ENCODE measurements at regions not wholly inside any gene's neighbourhood (a gene's known extent, or its start where the extent isn't known, plus 50 kb on each side); places are given as distances from the start of the nearest gene placed in this dataset.

DNA sequence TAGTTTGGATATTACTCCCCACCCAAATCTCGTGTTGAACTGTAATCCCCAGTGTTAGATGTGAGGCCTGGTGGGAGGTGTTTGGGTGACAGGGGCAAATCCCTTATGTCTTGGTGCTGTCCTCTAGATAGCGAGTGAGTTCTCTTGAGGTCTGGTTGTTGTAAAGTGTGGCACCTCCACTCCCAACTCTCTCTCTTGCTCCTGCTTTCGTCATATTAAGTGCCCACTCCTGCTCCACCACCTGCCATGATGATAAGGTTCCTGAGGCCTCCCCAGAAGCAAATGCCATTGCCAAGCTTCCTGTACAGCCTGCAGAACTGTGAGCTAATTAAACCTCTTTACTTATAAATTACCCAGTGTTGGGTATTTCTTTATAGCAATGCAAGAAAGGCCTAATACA lies 944.3 kb downstream of the ADGRL3 start:
- Histone ChIP-seq H2AFZ (ENCODE audit: control insufficient read depth, low read length) (no peak overlapping the region), H3K9me1 (ENCODE audit: control insufficient read depth, extremely low read depth, insufficient read depth, low read length) (no peaks in the 10 kb centered on the region), H3K27ac (ENCODE audit: control insufficient read depth, insufficient read depth, low read length) (no peak overlapping the region), H3K4me3 (ENCODE audit: control insufficient read depth in 2 of 3, extremely low read depth in 1 of 3, insufficient read depth in 2 of 3, low read depth in 1 of 3, low read length in 3 of 3) (no peak overlapping the region), H3K79me2 (ENCODE audit: control insufficient read depth, insufficient read depth, low read length) (no peaks in the 10 kb centered on the region), H3K4me1 (ENCODE audit: control insufficient read depth, extremely low read depth, insufficient read depth, low read length) (no peaks in the 10 kb centered on the region), H3K27me3 (ENCODE audit: control insufficient read depth, extremely low read depth, insufficient read depth, low read length) (no peaks in the 10 kb centered on the region), H3K4me2 (ENCODE audit: control insufficient read depth, extremely low read depth, insufficient read depth, low read depth, low read length) (no peak overlapping the region), H4K20me1 (ENCODE audit: control insufficient read depth, extremely low read depth, insufficient read depth, low read length) (no peaks in the 10 kb centered on the region), H3K36me3 (ENCODE audit: control insufficient read depth in 2 of 2, extremely low read depth in 1 of 2, insufficient read depth in 2 of 2, low read length in 2 of 2) (no peaks in the 10 kb centered on the region), H3K9ac (ENCODE audit: control insufficient read depth, extremely low read depth, insufficient read depth, low read length) (no peak overlapping the region), H3K9me3 (ENCODE audit: control insufficient read depth, low read depth, low read length) (no peaks in the 10 kb centered on the region)
- DNase-seq (ENCODE audit: low read depth, low spot score) (no peak), FAIRE-seq (no peak)
- TF ChIP-seq, protein P1, sequence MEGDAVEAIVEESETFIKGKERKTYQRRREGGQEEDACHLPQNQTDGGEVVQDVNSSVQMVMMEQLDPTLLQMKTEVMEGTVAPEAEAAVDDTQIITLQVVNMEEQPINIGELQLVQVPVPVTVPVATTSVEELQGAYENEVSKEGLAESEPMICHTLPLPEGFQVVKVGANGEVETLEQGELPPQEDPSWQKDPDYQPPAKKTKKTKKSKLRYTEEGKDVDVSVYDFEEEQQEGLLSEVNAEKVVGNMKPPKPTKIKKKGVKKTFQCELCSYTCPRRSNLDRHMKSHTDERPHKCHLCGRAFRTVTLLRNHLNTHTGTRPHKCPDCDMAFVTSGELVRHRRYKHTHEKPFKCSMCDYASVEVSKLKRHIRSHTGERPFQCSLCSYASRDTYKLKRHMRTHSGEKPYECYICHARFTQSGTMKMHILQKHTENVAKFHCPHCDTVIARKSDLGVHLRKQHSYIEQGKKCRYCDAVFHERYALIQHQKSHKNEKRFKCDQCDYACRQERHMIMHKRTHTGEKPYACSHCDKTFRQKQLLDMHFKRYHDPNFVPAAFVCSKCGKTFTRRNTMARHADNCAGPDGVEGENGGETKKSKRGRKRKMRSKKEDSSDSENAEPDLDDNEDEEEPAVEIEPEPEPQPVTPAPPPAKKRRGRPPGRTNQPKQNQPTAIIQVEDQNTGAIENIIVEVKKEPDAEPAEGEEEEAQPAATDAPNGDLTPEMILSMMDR (optimal IDR thresholded peaks at IDR 0.05 in 1 of 3, IDR thresholded peaks at IDR 0.05 in 1 of 3, conservative IDR thresholded peaks at IDR 0.05 in 1 of 3; ENCODE audit: extremely low read depth in 1 of 3, insufficient read depth in 2 of 3, low read length in 3 of 3) = no peak
- TF ChIP-seq EZH2 (IDR thresholded peaks at IDR 0.05; ENCODE audit: low read length) = no peak
- dilution Hi-C loops (cut with MboI; ENCODE audit: extremely low pct_ligation_motif_present, low sequenced_read_pairs) = no loop called here

DNA sequence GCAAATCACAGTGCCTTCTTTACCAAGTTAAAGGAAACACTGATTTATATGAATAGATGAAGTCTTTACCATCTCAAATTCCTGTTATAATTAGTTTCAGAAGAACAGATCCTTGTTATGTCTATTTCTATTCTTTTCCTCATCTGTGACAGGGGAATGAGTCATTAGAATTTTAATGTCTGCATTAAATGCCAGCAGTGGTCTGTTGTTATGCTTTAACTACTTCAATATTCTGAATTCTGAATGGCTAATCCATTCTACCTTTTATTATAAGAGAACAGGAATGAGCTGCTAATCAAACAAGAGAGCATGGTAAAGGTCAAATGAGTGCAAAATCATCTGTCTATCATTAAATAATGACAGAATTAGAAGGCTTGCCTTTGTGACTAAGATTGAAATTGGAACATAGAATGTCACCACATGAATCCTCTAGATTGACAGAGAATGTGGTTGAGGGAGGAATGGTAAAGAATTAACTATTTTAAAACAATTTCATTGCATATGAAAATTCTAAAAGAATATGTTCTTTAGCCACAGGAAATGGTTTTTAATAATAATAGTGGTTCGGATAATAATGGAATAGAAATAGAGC lies 935.5 kb downstream of the ADGRL3 start:
- Histone ChIP-seq H3K9me3 (ENCODE audit: control insufficient read depth, low read depth, low read length) (no peaks in the 10 kb centered on the region), H3K79me2 (ENCODE audit: control insufficient read depth, insufficient read depth, low read length) (no peaks in the 10 kb centered on the region)
- no peak for DNase-seq (ENCODE audit: low read depth, low spot score)

More for the DNA sequence above, 935.5 kb downstream of the ADGRL3 start:
- Histone ChIP-seq H3K4me1 (ENCODE audit: control insufficient read depth, extremely low read depth, insufficient read depth, low read length) (no peaks in the 10 kb centered on the region), H4K20me1 (ENCODE audit: control insufficient read depth, extremely low read depth, insufficient read depth, low read length) (no peaks in the 10 kb centered on the region), H3K27me3 (ENCODE audit: control insufficient read depth, extremely low read depth, insufficient read depth, low read length) (no peaks in the 10 kb centered on the region), H3K9ac (ENCODE audit: control insufficient read depth, extremely low read depth, insufficient read depth, low read length) (no peak overlapping the region), H3K4me2 (ENCODE audit: control insufficient read depth, extremely low read depth, insufficient read depth, low read depth, low read length) (no peak overlapping the region), H3K9me1 (ENCODE audit: control insufficient read depth, extremely low read depth, insufficient read depth, low read length) (no peaks in the 10 kb centered on the region), H2AFZ (ENCODE audit: control insufficient read depth, low read length) (no peak overlapping the region), H3K36me3 (ENCODE audit: control insufficient read depth in 2 of 2, extremely low read depth in 1 of 2, insufficient read depth in 2 of 2, low read length in 2 of 2) (no peaks in the 10 kb centered on the region), H3K4me3 (ENCODE audit: control insufficient read depth in 2 of 3, extremely low read depth in 1 of 3, insufficient read depth in 2 of 3, low read depth in 1 of 3, low read length in 3 of 3) (no peak overlapping the region), H3K27ac (ENCODE audit: control insufficient read depth, insufficient read depth, low read length) (no peak overlapping the region)
- no peak for FAIRE-seq
- no peak for TF ChIP-seq EZH2 (IDR thresholded peaks at IDR 0.05; ENCODE audit: low read length)
- TF ChIP-seq, protein P1 (optimal IDR thresholded peaks at IDR 0.05 in 1 of 3, IDR thresholded peaks at IDR 0.05 in 1 of 3, conservative IDR thresholded peaks at IDR 0.05 in 1 of 3; ENCODE audit: extremely low read depth in 1 of 3, insufficient read depth in 2 of 3, low read length in 3 of 3) = no peak
- dilution Hi-C loops (cut with MboI; ENCODE audit: extremely low pct_ligation_motif_present, low sequenced_read_pairs) = no loop called here

All from keratinocyte (primary cell).